A673 (cell line): ENCODE measurements at regions not wholly inside any gene's neighbourhood (a gene's known extent, or its start where the extent isn't known, plus 50 kb on each side); places are given as distances from the start of the nearest gene placed in this dataset.

Experiments used
- BruUV-seq: library from RNA; stranded (reverse); fragments of 400-500 nt; replicated peaks from 2 replicates; lab custom pipeline; 2021; lab: Mats Ljungman, UMichigan
- CTCF ChIA-PET: fragments of 300-600 bp; sonication (Branson Sonifier 250); formaldehyde crosslinking; loops from one replicate; lab custom pipeline; 2022; ENCODE audit warnings: antibody characterized with exemption; lab: Charles Lee
- POLR2A ChIA-PET: fragments of 300-600 bp; sonication (Branson Sonifier 250); formaldehyde crosslinking; loops from one replicate; lab custom pipeline; 2022; ENCODE audit warnings: antibody characterized with exemption; ENCODE audit not compliant: low non-redundant PET; lab: Charles Lee
- DNase-seq: peaks from one replicate; pipeline ENCODE4 v3.0.0-alpha.2; 2015; ENCODE audit warnings: low spot score
- H3K27ac ChIP-seq: fragments of 200-600 bp; sonication (generic); 2 replicates; pipeline ENCODE4 v1.5.1; 2016; ENCODE audit warnings: mixed run types, low read depth, mild to moderate bottlenecking, mixed read lengths, antibody characterized with exemption, low read length; ENCODE audit not compliant: poor library complexity, severe bottlenecking
- H3K27me3 ChIP-seq: fragments of 200-600 bp; sonication (generic); replicated peaks from 2 replicates; pipeline ENCODE4 v1.6.1; 2017; ENCODE audit warnings: mixed run types, low read depth, mild to moderate bottlenecking, mixed read lengths, antibody characterized with exemption, low read length; ENCODE audit not compliant: insufficient read depth, poor library complexity
- H3K36me3 ChIP-seq: fragments of 200-600 bp; sonication (generic); 2 replicates; pipeline ENCODE4 v1.6.1; 2016; ENCODE audit warnings: mixed run types, mild to moderate bottlenecking, mixed read lengths, antibody characterized with exemption, low read length; ENCODE audit not compliant: insufficient read depth, poor library complexity, severe bottlenecking
- H3K4me1 ChIP-seq: fragments of 200-600 bp; sonication (generic); 2 replicates; pipeline ENCODE4 v1.6.1; 2017; ENCODE audit warnings: mixed run types, mild to moderate bottlenecking, mixed read lengths, antibody characterized with exemption, low read length; ENCODE audit not compliant: insufficient read depth, poor library complexity, severe bottlenecking
- H3K4me3 ChIP-seq: fragments of 200-600 bp; sonication (generic); 2 replicates; pipeline ENCODE4 v1.5.1; 2016; ENCODE audit warnings: low read depth, mixed run types, mild to moderate bottlenecking, mixed read lengths, low read length; ENCODE audit not compliant: poor library complexity, severe bottlenecking
- H3K9me3 ChIP-seq: fragments of 200-600 bp; sonication (generic); 2 replicates; pipeline ENCODE4 v1.6.1; 2016; ENCODE audit warnings: mixed run types, low read depth, mild to moderate bottlenecking, mixed read lengths, antibody characterized with exemption, low read length; ENCODE audit not compliant: poor library complexity, severe bottlenecking
- EZH2 ChIP-seq: fragments of 200-600 bp; sonication (generic); IDR thresholded peaks from 2 replicates; pipeline ENCODE4 v1.6.1; 2017; ENCODE audit warnings: borderline replicate concordance, low read depth, mild to moderate bottlenecking, mixed read lengths, antibody characterized with exemption, low read length; ENCODE audit not compliant: poor library complexity, severe bottlenecking
- intact Hi-C: fragments of 100-400 bp; cut with micrococcal nuclease; formaldehyde crosslinking; loops from one replicate; pipeline ENCODE4 v1.10.0; 2022; ENCODE audit not compliant: unreplicated experiment
- TF ChIP-seq, protein P1 (sequence below): fragments of 300-800, 200-600 bp; sonication (generic); conservative IDR thresholded peaks from 2 replicates; pipeline ENCODE4 v1.5.1; 2017; ENCODE audit warnings: low read depth, mild to moderate bottlenecking, antibody characterized with exemption, low read length, moderate library complexity, mixed read lengths

DNA sequence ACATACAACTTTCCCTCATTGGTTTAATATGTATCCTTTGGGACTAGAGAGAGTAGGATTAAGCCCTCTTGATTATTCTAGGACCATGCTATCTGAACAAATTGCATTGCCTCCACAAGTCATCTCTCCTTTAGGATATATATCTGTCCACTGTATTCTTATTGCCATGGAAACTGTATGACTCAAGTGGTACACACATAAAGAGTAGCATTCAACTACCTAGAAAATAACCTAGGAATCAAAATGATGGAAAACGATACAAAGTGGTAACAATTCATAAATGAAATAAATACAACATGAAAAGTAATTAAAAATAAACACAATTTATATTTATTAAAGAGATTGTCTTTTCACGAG lies 212.1 kb upstream of the P2RY1 start:
- intact Hi-C loops = no loop called here
- no peak for TF ChIP-seq EZH2
- TF ChIP-seq, protein P1, sequence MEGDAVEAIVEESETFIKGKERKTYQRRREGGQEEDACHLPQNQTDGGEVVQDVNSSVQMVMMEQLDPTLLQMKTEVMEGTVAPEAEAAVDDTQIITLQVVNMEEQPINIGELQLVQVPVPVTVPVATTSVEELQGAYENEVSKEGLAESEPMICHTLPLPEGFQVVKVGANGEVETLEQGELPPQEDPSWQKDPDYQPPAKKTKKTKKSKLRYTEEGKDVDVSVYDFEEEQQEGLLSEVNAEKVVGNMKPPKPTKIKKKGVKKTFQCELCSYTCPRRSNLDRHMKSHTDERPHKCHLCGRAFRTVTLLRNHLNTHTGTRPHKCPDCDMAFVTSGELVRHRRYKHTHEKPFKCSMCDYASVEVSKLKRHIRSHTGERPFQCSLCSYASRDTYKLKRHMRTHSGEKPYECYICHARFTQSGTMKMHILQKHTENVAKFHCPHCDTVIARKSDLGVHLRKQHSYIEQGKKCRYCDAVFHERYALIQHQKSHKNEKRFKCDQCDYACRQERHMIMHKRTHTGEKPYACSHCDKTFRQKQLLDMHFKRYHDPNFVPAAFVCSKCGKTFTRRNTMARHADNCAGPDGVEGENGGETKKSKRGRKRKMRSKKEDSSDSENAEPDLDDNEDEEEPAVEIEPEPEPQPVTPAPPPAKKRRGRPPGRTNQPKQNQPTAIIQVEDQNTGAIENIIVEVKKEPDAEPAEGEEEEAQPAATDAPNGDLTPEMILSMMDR = no peak
- CTCF ChIA-PET = no interaction called here

GRCh38 chr3:152623286-152623911 lies 211.5 kb upstream of the P2RY1 start:
- intact Hi-C loops = no loop called here
- no peaks in the 10 kb centered on the region for H3K9me3 ChIP-seq
- H3K36me3 ChIP-seq = no peaks in the 10 kb centered on the region
- H3K27me3 ChIP-seq = no peaks in the 10 kb centered on the region
- no peak for TF ChIP-seq EZH2
- TF ChIP-seq, protein P1 = no peak
- peaks cover 53% of the 10 kb centered on the region for H3K4me1 ChIP-seq
- ChIA-PET POLR2A (no interaction called here), CTCF (no interaction called here)
- H3K27ac ChIP-seq = peak overlapping the region; percentile 80
- H3K4me3 ChIP-seq = no peak overlapping the region
- DNase-seq = peak; percentile 76
- no TSS peak for BruUV-seq

More for the DNA sequence above, 212.1 kb upstream of the P2RY1 start:
- H3K27ac ChIP-seq = peak overlapping the region; percentile 80
- H3K27me3 ChIP-seq = no peaks in the 10 kb centered on the region
- no TSS peak for BruUV-seq
- POLR2A ChIA-PET = no interaction called here
- peak; percentile 63 for DNase-seq
- H3K4me1 ChIP-seq = peaks cover 50% of the 10 kb centered on the region
- H3K4me3 ChIP-seq = peak overlapping the region; percentile 8
- no peaks in the 10 kb centered on the region for H3K36me3 ChIP-seq
- H3K9me3 ChIP-seq = no peaks in the 10 kb centered on the region

DNA sequence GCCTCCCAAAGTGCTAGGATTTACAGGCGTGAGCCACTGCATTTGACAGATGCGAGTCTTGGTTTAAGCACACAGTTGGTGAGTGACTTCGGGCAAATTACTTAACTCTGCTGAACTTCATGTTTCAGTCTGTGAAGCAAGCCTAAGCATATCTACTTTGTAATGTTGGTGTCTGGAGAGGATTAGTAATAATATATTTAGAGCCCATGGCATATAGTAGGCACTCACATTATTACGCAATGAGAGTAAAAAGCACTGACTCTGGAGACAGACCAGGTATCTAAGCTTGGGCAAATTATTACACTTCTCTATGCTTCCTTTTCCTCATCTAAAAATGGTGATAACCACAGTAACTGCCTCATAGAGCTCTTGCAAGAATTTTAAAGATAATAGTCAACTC lies 208.7 kb upstream of the P2RY1 start:
- H3K4me1 ChIP-seq = peaks cover 36% of the 10 kb centered on the region

More for the DNA sequence above, 208.7 kb upstream of the P2RY1 start:
- Histone ChIP-seq H3K4me3 (no peak overlapping the region), H3K9me3 (no peaks in the 10 kb centered on the region), H3K36me3 (no peaks in the 10 kb centered on the region), H3K27me3 (no peaks in the 10 kb centered on the region), H3K27ac (no peak overlapping the region)
- TF ChIP-seq, protein P1 = no peak
- TF ChIP-seq EZH2 = no peak
- CTCF ChIA-PET = no interaction called here
- no peak for DNase-seq
- intact Hi-C loops = no loop called here
- POLR2A ChIA-PET = no interaction called here
- BruUV-seq = no TSS peak
